ENCODE measurements at regions not wholly inside any gene's neighbourhood (a gene's known extent, or its start where the extent isn't known, plus 50 kb on each side); places are given as distances from the start of the nearest gene placed in this dataset.

DNA sequence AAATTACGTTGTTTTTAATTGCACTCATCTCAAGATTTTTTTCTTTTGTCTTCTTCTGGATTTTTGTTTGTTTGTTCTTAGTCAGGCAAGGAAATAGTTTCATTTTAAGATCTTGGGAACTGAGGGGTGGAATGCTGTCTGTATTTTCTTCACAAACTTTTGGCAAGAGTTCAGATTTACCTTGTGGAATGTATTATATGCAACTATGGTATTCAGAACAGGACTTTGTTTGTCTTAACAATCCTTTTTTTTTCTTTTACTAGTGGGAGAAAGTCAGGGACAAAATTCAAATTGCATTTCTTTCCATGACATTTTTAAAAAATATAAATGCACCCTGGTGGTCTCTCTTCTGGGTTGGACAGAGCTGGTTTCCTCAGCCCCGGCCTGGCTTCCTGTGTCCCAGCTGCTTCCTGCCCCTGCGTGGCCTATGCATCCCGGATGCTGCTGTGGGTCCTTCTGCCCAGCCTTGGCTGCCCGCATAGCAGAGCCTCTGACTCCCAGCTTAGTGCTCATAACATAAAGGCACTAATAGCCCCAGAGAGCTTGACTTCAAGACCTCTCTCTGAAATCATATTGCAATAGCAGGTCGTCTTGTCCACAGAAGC is 520.7 kb downstream of the QKI start:
- TF ChIP-seq NFIC (IDR thresholded peaks at IDR 0.05) (0 out of 2 replicates have a peak, but pooled peaks have one; percentile 17), YY1 (IDR thresholded peaks at IDR 0.05; ENCODE audit: low read depth) (no peak)

GRCh38 chr6:163930012-163930411 is 515.5 kb downstream of the QKI start:
- no peak for TF ChIP-seq CREB1 (IDR thresholded peaks at IDR 0.05; ENCODE audit: low read depth)
- TF ChIP-seq REST (IDR thresholded peaks at IDR 0.05; ENCODE audit: low read depth), result no peak
- no peak for TF ChIP-seq NFIC (IDR thresholded peaks at IDR 0.05)
- TF ChIP-seq RAD21 (IDR thresholded peaks at IDR 0.05; ENCODE audit: low read depth), result no peak
- no peak for TF ChIP-seq TEAD4 (IDR thresholded peaks at IDR 0.05)
- TF ChIP-seq CEBPB (IDR thresholded peaks at IDR 0.05), result no peak
- no peak for TF ChIP-seq TCF12 (IDR thresholded peaks at IDR 0.05; ENCODE audit: low read depth)
- no peak for TF ChIP-seq TAF1 (IDR thresholded peaks at IDR 0.05; ENCODE audit: low read depth)
- TF ChIP-seq EGR1 (IDR thresholded peaks at IDR 0.05), result no peak
- no peak for TF ChIP-seq ZBTB7A (IDR thresholded peaks at IDR 0.05; ENCODE audit: low read depth)
- TF ChIP-seq USF1 (IDR thresholded peaks at IDR 0.05), result no peak

- no peak for TF ChIP-seq CREB1 (IDR thresholded peaks at IDR 0.05; ENCODE audit: low read depth)
- TF ChIP-seq CEBPB (IDR thresholded peaks at IDR 0.05), result no peak
- no peak for TF ChIP-seq TEAD4 (IDR thresholded peaks at IDR 0.05)
- no peak for TF ChIP-seq ZBTB7A (IDR thresholded peaks at IDR 0.05; ENCODE audit: low read depth)
- no peak for TF ChIP-seq NFIC (IDR thresholded peaks at IDR 0.05)
- no peak for TF ChIP-seq REST (IDR thresholded peaks at IDR 0.05; ENCODE audit: low read depth)
- TF ChIP-seq YY1 (IDR thresholded peaks at IDR 0.05; ENCODE audit: low read depth), result no peak
- TF ChIP-seq TCF12 (IDR thresholded peaks at IDR 0.05; ENCODE audit: low read depth), result no peak
- TF ChIP-seq USF1 (IDR thresholded peaks at IDR 0.05), result no peak
- TF ChIP-seq EP300 (IDR thresholded peaks at IDR 0.05; ENCODE audit: borderline replicate concordance), result no peak
- no peak for TF ChIP-seq TAF1 (IDR thresholded peaks at IDR 0.05; ENCODE audit: low read depth)
- TF ChIP-seq FOXM1 (IDR thresholded peaks at IDR 0.05; ENCODE audit: borderline replicate concordance, low read depth), result no peak
- TF ChIP-seq EGR1 (IDR thresholded peaks at IDR 0.05), result no peak
- no peak for TF ChIP-seq RAD21 (IDR thresholded peaks at IDR 0.05; ENCODE audit: low read depth)
- no peak for TF ChIP-seq MAX (IDR thresholded peaks at IDR 0.05)
These were observed 515.0 kb downstream of the QKI start for GRCh38 chr6:163929538-163929937.

- TF ChIP-seq RAD21 (IDR thresholded peaks at IDR 0.05; ENCODE audit: low read depth) (no peak), YY1 (IDR thresholded peaks at IDR 0.05; ENCODE audit: low read depth) (no peak), NFIC (IDR thresholded peaks at IDR 0.05) (no peak), EP300 (IDR thresholded peaks at IDR 0.05; ENCODE audit: borderline replicate concordance) (no peak), FOXM1 (IDR thresholded peaks at IDR 0.05; ENCODE audit: borderline replicate concordance, low read depth) (no peak), TEAD4 (IDR thresholded peaks at IDR 0.05) (no peak), TCF12 (IDR thresholded peaks at IDR 0.05; ENCODE audit: low read depth) (no peak), TAF1 (IDR thresholded peaks at IDR 0.05; ENCODE audit: low read depth) (no peak), CEBPB (IDR thresholded peaks at IDR 0.05) (no peak), REST (IDR thresholded peaks at IDR 0.05; ENCODE audit: low read depth) (no peak), EGR1 (IDR thresholded peaks at IDR 0.05) (no peak), CREB1 (IDR thresholded peaks at IDR 0.05; ENCODE audit: low read depth) (no peak)
These were observed 512.1 kb downstream of the QKI start for GRCh38 chr6:163926642-163927041.

DNA sequence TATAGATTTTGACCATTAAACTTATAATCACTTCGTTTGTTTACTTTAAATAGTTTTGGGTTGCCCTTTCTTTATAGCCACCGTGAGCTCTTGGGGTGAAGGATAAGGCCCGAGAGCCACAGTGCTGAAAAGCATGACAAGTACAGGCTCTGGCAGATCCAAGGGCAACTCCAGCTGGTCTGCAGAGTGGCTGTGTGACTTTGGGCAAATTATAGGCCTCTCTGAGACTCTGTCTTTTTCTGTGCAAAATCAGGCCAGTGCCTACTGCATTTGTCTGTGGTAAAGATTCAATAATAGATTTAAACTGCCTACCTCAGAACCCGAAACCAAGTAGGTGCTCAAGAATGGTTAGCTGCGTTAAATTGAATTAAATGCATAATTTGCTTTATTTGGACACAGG is 511.3 kb downstream of the QKI start:
- TF ChIP-seq REST (IDR thresholded peaks at IDR 0.05; ENCODE audit: low read depth), result no peak
- TF ChIP-seq CREB1 (IDR thresholded peaks at IDR 0.05; ENCODE audit: low read depth), result no peak
- TF ChIP-seq TAF1 (IDR thresholded peaks at IDR 0.05; ENCODE audit: low read depth), result no peak
- TF ChIP-seq TCF12 (IDR thresholded peaks at IDR 0.05; ENCODE audit: low read depth), result no peak
- no peak for TF ChIP-seq EP300 (IDR thresholded peaks at IDR 0.05; ENCODE audit: borderline replicate concordance)
- no peak for TF ChIP-seq ZBTB7A (IDR thresholded peaks at IDR 0.05; ENCODE audit: low read depth)
- TF ChIP-seq FOXM1 (IDR thresholded peaks at IDR 0.05; ENCODE audit: borderline replicate concordance, low read depth), result no peak
- TF ChIP-seq USF1 (IDR thresholded peaks at IDR 0.05), result no peak
- TF ChIP-seq TEAD4 (IDR thresholded peaks at IDR 0.05), result no peak
- TF ChIP-seq CEBPB (IDR thresholded peaks at IDR 0.05), result no peak
- TF ChIP-seq MAX (IDR thresholded peaks at IDR 0.05), result no peak
- no peak for TF ChIP-seq NFIC (IDR thresholded peaks at IDR 0.05)
- TF ChIP-seq EGR1 (IDR thresholded peaks at IDR 0.05), result no peak
- TF ChIP-seq YY1 (IDR thresholded peaks at IDR 0.05; ENCODE audit: low read depth), result no peak
- TF ChIP-seq RAD21 (IDR thresholded peaks at IDR 0.05; ENCODE audit: low read depth), result no peak
